ENCODE measurements at regions not wholly inside any gene's neighbourhood (a gene's known extent, or its start where the extent isn't known, plus 50 kb on each side); places are given as distances from the start of the nearest gene placed in this dataset.

DNA sequence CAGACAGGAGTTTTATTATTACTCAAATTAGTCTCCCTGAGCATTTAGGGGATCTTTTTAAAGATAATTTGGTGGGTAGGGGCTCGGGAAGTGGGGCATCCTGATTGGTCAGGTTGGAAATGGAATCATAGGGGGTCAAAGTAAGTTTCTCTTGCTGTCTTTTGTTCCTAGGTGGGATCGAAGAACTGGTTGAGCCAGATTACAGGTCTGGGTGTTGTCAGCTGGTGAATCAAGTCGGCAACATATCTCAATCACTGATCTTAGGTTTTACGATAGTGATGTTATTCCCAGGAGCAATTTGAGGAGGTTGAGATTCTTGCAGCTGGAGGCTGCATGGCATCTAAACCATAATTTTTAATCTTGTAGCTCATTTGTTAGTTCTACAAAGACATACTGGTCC lies 629.5 kb upstream of the AMOT start:
- TF ChIP-seq, protein P1, sequence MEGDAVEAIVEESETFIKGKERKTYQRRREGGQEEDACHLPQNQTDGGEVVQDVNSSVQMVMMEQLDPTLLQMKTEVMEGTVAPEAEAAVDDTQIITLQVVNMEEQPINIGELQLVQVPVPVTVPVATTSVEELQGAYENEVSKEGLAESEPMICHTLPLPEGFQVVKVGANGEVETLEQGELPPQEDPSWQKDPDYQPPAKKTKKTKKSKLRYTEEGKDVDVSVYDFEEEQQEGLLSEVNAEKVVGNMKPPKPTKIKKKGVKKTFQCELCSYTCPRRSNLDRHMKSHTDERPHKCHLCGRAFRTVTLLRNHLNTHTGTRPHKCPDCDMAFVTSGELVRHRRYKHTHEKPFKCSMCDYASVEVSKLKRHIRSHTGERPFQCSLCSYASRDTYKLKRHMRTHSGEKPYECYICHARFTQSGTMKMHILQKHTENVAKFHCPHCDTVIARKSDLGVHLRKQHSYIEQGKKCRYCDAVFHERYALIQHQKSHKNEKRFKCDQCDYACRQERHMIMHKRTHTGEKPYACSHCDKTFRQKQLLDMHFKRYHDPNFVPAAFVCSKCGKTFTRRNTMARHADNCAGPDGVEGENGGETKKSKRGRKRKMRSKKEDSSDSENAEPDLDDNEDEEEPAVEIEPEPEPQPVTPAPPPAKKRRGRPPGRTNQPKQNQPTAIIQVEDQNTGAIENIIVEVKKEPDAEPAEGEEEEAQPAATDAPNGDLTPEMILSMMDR (IDR thresholded peaks at IDR 0.05) = no peak
- no peak for TF ChIP-seq POLR2A (IDR thresholded peaks at IDR 0.05)
- TF ChIP-seq POLR2AphosphoS5 (IDR thresholded peaks at IDR 0.05) = no peak

All from prostate gland (tissue), 2 donors.